LNCAP (cell line): ENCODE measurements at regions not wholly inside any gene's neighbourhood (a gene's known extent, or its start where the extent isn't known, plus 50 kb on each side); places are given as distances from the start of the nearest gene placed in this dataset.

Source experiments
- CTCF ChIP-seq: fragments of 450-650 bp; IDR thresholded peaks from 2 replicates; pipeline ENCODE4 v1.5.1; 2017; ENCODE audit warnings: mild to moderate bottlenecking

GRCh38 chr11:134762248-134763029 is 350.4 kb upstream of the B3GAT1 start:
- no peak for TF ChIP-seq CTCF

- no peak for TF ChIP-seq CTCF
These were observed 349.8 kb upstream of the B3GAT1 start for GRCh38 chr11:134761926-134762247.

- no peak for TF ChIP-seq CTCF
These were observed 349.3 kb upstream of the B3GAT1 start for GRCh38 chr11:134761386-134761785.

- no peak for TF ChIP-seq CTCF
These were observed 348.9 kb upstream of the B3GAT1 start for GRCh38 chr11:134760957-134761356.

GRCh38 chr11:134760299-134760698 is 348.3 kb upstream of the B3GAT1 start:
- TF ChIP-seq CTCF, result no peak

GRCh38 chr11:134759855-134760254 is 347.8 kb upstream of the B3GAT1 start:
- no peak for TF ChIP-seq CTCF

- no peak for TF ChIP-seq CTCF
These were observed 347.2 kb upstream of the B3GAT1 start for GRCh38 chr11:134759274-134759673.
